IMR-90 (cell line): ENCODE measurements at regions not wholly inside any gene's neighbourhood (a gene's known extent, or its start where the extent isn't known, plus 50 kb on each side); places are given as distances from the start of the nearest gene placed in this dataset.

Experiments used
- ATAC-seq: fragments of 200-7000 bp; cut with Tn5 transposase; 2 replicates; pipeline ENCODE4 v1.9.1; 2020; ENCODE audit warnings: low read depth, mild to moderate bottlenecking, moderate library complexity
- BruUV-seq: library from RNA; stranded (reverse); fragments of 400-500 nt; replicated peaks from 2 replicates; lab custom pipeline; 2021; lab: Mats Ljungman, UMichigan
- CTCF ChIA-PET: fragments of 300-600 bp; formaldehyde crosslinking; extraction: SDS; loops from one replicate; lab custom pipeline; 2021; ENCODE audit warnings: antibody characterized with exemption; lab: Yijun Ruan, JAX
- POLR2A ChIA-PET: fragments of 300-600 bp; sonication (Branson Sonifier 250); formaldehyde crosslinking; loops from one replicate; lab custom pipeline; 2022; ENCODE audit warnings: antibody characterized with exemption; ENCODE audit not compliant: unreplicated experiment; lab: Charles Lee
- DNase-seq: peaks from one replicate; pipeline ENCODE4 v3.0.0; 2013
- H2AFZ ChIP-seq: replicated peaks from 2 replicates; pipeline ENCODE3; 2013; ENCODE audit warnings: low read length, mild to moderate bottlenecking; ENCODE audit not compliant: poor library complexity
- H2AK5ac ChIP-seq: 2 replicates; pipeline ENCODE4 v1.6.1; 2013; ENCODE audit warnings: low read depth, low read length, inconsistent platforms
- H2AK9ac ChIP-seq: replicated peaks from 2 replicates; pipeline ENCODE3; 2013; ENCODE audit warnings: mild to moderate bottlenecking, low read depth, low read length, moderate library complexity; ENCODE audit not compliant: poor library complexity
- H2BK120ac ChIP-seq: 2 replicates; pipeline ENCODE4 v1.6.1; 2013; ENCODE audit warnings: low read depth, low read length, inconsistent platforms
- H2BK15ac ChIP-seq: 3 replicates; pipeline ENCODE4 v1.6.1; 2013; ENCODE audit warnings: low read depth, low read length, inconsistent platforms
- H2BK20ac ChIP-seq: 2 replicates; pipeline ENCODE4 v1.6.1; 2013; ENCODE audit warnings: low read depth, mild to moderate bottlenecking, inconsistent platforms, low read length, moderate library complexity
- H2BK5ac ChIP-seq: 2 replicates; pipeline ENCODE4 v1.6.1; 2013; ENCODE audit warnings: mild to moderate bottlenecking, low read depth, low read length, inconsistent platforms; ENCODE audit not compliant: poor library complexity, severe bottlenecking
- H3K14ac ChIP-seq: replicated peaks from 2 replicates; pipeline ENCODE4 v1.6.1; 2013; ENCODE audit warnings: low read depth, low read length, inconsistent platforms
- H3K18ac ChIP-seq: 2 replicates; pipeline ENCODE4 v1.6.1; 2013; ENCODE audit warnings: low read depth, low read length, control low read depth
- H3K23ac ChIP-seq: 2 replicates; pipeline ENCODE4 v1.6.1; 2013; ENCODE audit warnings: low read depth, low read length, inconsistent platforms
- H3K27ac ChIP-seq: 2 replicates; pipeline ENCODE4 v1.5.1; 2013; ENCODE audit warnings: mild to moderate bottlenecking, control low read depth, low read length; ENCODE audit not compliant: insufficient read depth
- H3K27me3 ChIP-seq: 2 replicates; pipeline ENCODE4 v1.6.1; 2013; ENCODE audit warnings: low read length; ENCODE audit not compliant: control insufficient read depth, insufficient read depth
- H3K36me3 ChIP-seq: 2 replicates; pipeline ENCODE4 v1.6.1; 2013; ENCODE audit warnings: low read length, mixed read lengths; ENCODE audit not compliant: control insufficient read depth, insufficient read depth
- H3K4ac ChIP-seq: 2 replicates; pipeline ENCODE4 v1.6.1; 2013; ENCODE audit warnings: low read depth, low read length, inconsistent platforms
- H3K4me1 ChIP-seq: 2 replicates; pipeline ENCODE4 v1.6.1; 2013; ENCODE audit warnings: low read length, mixed read lengths; ENCODE audit not compliant: control insufficient read depth, insufficient read depth
- H3K4me2 ChIP-seq: 2 replicates; pipeline ENCODE4 v1.6.1; 2013; ENCODE audit warnings: low read depth, mild to moderate bottlenecking, control low read depth, low read length, moderate library complexity
- H3K4me3 ChIP-seq: 2 replicates; pipeline ENCODE4 v1.5.1; 2013; ENCODE audit warnings: low read depth, mild to moderate bottlenecking, control low read depth, low read length, moderate library complexity; ENCODE audit not compliant: insufficient read depth
- H3K56ac ChIP-seq: 2 replicates; pipeline ENCODE4 v1.6.1; 2013; ENCODE audit warnings: low read length, inconsistent platforms; ENCODE audit not compliant: insufficient read depth; ENCODE audit errors: extremely low read depth
- H3K79me1 ChIP-seq, 2 experiments: 2 replicates each; pipeline ENCODE4 v1.6.1; 2013; ENCODE audit warnings: low read length in 2 of 2, inconsistent platforms in 1 of 2, low read depth in 1 of 2
- H3K9ac ChIP-seq: 2 replicates; pipeline ENCODE4 v1.6.1; 2013; ENCODE audit warnings: low read depth, low read length, control low read depth
- H3K9me1 ChIP-seq: 2 replicates; pipeline ENCODE4 v1.6.1; 2013; ENCODE audit warnings: low read length, inconsistent platforms; ENCODE audit not compliant: insufficient read depth
- H3K9me3 ChIP-seq: 2 replicates; pipeline ENCODE4 v1.6.1; 2013; ENCODE audit warnings: low read length; ENCODE audit not compliant: control insufficient read depth, insufficient read depth
- H4K20me1 ChIP-seq: 2 replicates; pipeline ENCODE4 v1.6.1; 2013; ENCODE audit warnings: low read length, inconsistent platforms; ENCODE audit not compliant: insufficient read depth
- H4K5ac ChIP-seq: 2 replicates; pipeline ENCODE4 v1.6.1; 2013; ENCODE audit warnings: mild to moderate bottlenecking, low read depth, low read length, control low read depth
- H4K8ac ChIP-seq, 2 experiments: 2 replicates each; pipeline ENCODE4 v1.6.1; 2013; ENCODE audit warnings: low read depth in 2 of 2, low read length in 2 of 2, control low read depth in 1 of 2, inconsistent platforms in 1 of 2
- H4K91ac ChIP-seq: 2 replicates; pipeline ENCODE4 v1.6.1; 2013; ENCODE audit warnings: low read depth, low read length, inconsistent platforms; ENCODE audit not compliant: insufficient read depth
- CEBPB ChIP-seq: IDR thresholded peaks from 2 replicates; pipeline ENCODE4 v1.6.1; 2012; ENCODE audit warnings: low read depth, low read length, improper control_type of control experiment
- CHD1 ChIP-seq: IDR thresholded peaks from 2 replicates; pipeline ENCODE4 v1.6.1; 2012; ENCODE audit warnings: low read depth, low read length, improper control_type of control experiment
- FOS ChIP-seq: fragments of 150-350 bp; IDR thresholded peaks from 2 replicates; pipeline ENCODE4 v1.6.1; 2016; ENCODE audit warnings: low read depth, low read length
- MAZ ChIP-seq: IDR thresholded peaks from 2 replicates; pipeline ENCODE4 v1.6.1; 2012; ENCODE audit warnings: low read depth, mild to moderate bottlenecking, low read length, improper control_type of control experiment, moderate library complexity, borderline replicate concordance
- MXI1 ChIP-seq: IDR thresholded peaks from 2 replicates; pipeline ENCODE4 v1.6.1; 2012; ENCODE audit warnings: low read depth, mild to moderate bottlenecking, low read length, moderate library complexity, borderline replicate concordance
- NFE2L2 ChIP-seq: fragments of 150-350 bp; IDR thresholded peaks from 2 replicates; pipeline ENCODE4 v1.6.1; 2016; ENCODE audit warnings: low read depth, mild to moderate bottlenecking, low read length
- POLR2A ChIP-seq: IDR thresholded peaks from 2 replicates; pipeline ENCODE4 v1.6.1; 2012; ENCODE audit warnings: mild to moderate bottlenecking, low read depth, low read length
- RAD21 ChIP-seq: IDR thresholded peaks from 2 replicates; pipeline ENCODE4 v1.6.1; 2012; ENCODE audit warnings: low read length, improper control_type of control experiment
- RFX5 ChIP-seq: IDR thresholded peaks from 2 replicates; pipeline ENCODE4 v1.8.0; 2012; ENCODE audit warnings: low read depth, mild to moderate bottlenecking, low read length, moderate library complexity
- WGBS, 2 experiments: methylation state at CpG; one replicate each; pipeline versions ENCODE4 v1.1.5 to v1.1.7; 2013; ENCODE audit warnings: missing lambda C conversion rate in 2 of 2; ENCODE audit not compliant: insufficient read length in 1 of 2; ENCODE audit errors: extremely low coverage in 2 of 2; 5-methylcytosine and 5-hydroxymethylcytosine counted together
- dilution Hi-C: fragments of 300-500 bp; cut with HindIII; formaldehyde crosslinking; loops from one replicate; pipeline ENCODE4 v1.14.3; 2018; ENCODE audit warnings: low sequenced_read_pairs; ENCODE audit not compliant: unreplicated experiment
- in situ Hi-C: fragments of 300-500 bp; cut with MboI; formaldehyde crosslinking; loops from 3 replicates; pipeline ENCODE4 v1.14.3; 2019; ENCODE audit warnings: low sequenced_read_pairs, inconsistent platforms, mixed read lengths
- intact Hi-C: fragments of 100-400 bp; cut with micrococcal nuclease; formaldehyde crosslinking; loops from 2 replicates; pipeline ENCODE4 v1.10.0; 2022
- TF ChIP-seq, protein P1 (sequence below): fragments of 150-350 bp; IDR thresholded peaks from 2 replicates; pipeline ENCODE4 v1.6.1; 2017; ENCODE audit warnings: mild to moderate bottlenecking, antibody characterized with exemption, low read length, low read depth
- TF ChIP-seq, protein P2 (sequence below): fragments of 150-350 bp; IDR thresholded peaks from 2 replicates; pipeline ENCODE4 v1.6.1; 2016; ENCODE audit warnings: low read depth, mild to moderate bottlenecking, low read length, moderate library complexity, borderline replicate concordance

DNA sequence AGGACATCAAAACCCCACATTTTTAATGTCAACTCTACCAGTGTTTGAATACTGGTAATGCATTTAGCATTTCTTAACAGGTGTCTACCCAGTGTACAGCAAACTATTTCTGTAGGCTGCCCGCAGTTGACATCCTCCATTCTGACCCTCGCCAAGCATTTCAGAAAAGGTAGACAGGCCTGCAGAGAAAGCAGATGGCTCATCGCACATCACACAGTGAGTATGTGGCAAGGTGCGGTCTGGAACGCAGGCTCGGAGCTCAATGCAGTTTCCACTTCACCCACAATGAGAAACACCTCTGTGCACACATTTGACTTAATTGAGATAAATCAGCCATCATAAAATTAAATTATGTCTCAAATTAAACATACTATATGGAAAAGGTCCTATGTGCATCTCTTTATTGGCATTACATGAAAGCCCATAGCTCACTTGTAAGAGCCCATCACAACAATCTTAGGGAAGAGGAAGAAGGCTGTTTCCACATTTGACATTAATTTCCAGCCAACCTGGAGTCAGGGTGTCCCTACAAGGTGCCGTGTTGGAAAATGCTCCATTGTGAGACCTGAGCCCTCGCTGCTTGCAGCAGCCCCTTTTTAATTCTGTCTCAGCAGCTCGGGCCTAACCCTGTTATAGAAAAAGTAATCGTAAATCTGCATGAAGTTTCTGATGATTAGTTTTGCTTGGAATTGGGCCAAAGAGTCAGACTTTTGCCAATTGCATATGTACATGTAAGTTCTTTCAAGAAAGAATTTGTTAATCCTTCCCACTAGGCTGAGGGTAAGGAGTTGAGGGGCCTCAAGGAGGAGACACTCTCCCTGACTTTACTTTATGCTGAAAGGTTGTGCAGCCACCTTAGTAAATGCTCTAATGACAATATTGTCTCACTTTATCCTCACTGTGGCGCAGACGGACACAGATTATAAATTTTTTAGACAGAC, 378.7 kb upstream of the DYNLRB2 start:
- no peak overlapping the region for H3K23ac ChIP-seq
- dilution Hi-C loops (no loop called here), intact Hi-C loops (no loop called here), in situ Hi-C loops (no loop called here)
- ATAC-seq: no peak
- no peaks in the 10 kb centered on the region for H4K20me1 ChIP-seq
- H3K14ac ChIP-seq: no peak overlapping the region
- no peak overlapping the region; the same call in 1 of the 2 replicates for H3K4ac ChIP-seq
- H4K8ac ChIP-seq: no peak overlapping the region
- H2BK5ac ChIP-seq: no peak overlapping the region
- H4K91ac ChIP-seq: no peak overlapping the region
- no peak overlapping the region for H2AK9ac ChIP-seq
- H4K5ac ChIP-seq: no peak overlapping the region
- ChIA-PET POLR2A (no interaction called here), CTCF (no interaction called here)
- H2BK120ac ChIP-seq: no peak overlapping the region
- H3K4me3 ChIP-seq: no peak overlapping the region
- no peak overlapping the region for H3K27ac ChIP-seq
- H3K18ac ChIP-seq: no peak overlapping the region
- peaks cover 11% of the 10 kb centered on the region for H3K4me1 ChIP-seq
- no peak for DNase-seq
- BruUV-seq: no TSS peak
- H3K56ac ChIP-seq: no peak overlapping the region
- H3K4me2 ChIP-seq: no peak overlapping the region
- H3K79me1 ChIP-seq: no peaks in the 10 kb centered on the region
- H2BK20ac ChIP-seq: no peak overlapping the region
- no peak overlapping the region for H2AK5ac ChIP-seq
- H3K27me3 ChIP-seq: no peaks in the 10 kb centered on the region
- 90% methylated on average over 2 of the region's 12 CpGs; no CpG with 5 or more reads in 1 of the 2 experiments for WGBS, 2 experiments
- TF ChIP-seq, protein P1, sequence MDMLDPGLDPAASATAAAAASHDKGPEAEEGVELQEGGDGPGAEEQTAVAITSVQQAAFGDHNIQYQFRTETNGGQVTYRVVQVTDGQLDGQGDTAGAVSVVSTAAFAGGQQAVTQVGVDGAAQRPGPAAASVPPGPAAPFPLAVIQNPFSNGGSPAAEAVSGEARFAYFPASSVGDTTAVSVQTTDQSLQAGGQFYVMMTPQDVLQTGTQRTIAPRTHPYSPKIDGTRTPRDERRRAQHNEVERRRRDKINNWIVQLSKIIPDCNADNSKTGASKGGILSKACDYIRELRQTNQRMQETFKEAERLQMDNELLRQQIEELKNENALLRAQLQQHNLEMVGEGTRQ: no peak
- no peak for TF ChIP-seq POLR2A
- TF ChIP-seq FOS: no peak
- no peak for TF ChIP-seq CEBPB
- TF ChIP-seq MXI1: no peak
- TF ChIP-seq RAD21: no peak
- TF ChIP-seq CHD1: no peak
- TF ChIP-seq, protein P2, sequence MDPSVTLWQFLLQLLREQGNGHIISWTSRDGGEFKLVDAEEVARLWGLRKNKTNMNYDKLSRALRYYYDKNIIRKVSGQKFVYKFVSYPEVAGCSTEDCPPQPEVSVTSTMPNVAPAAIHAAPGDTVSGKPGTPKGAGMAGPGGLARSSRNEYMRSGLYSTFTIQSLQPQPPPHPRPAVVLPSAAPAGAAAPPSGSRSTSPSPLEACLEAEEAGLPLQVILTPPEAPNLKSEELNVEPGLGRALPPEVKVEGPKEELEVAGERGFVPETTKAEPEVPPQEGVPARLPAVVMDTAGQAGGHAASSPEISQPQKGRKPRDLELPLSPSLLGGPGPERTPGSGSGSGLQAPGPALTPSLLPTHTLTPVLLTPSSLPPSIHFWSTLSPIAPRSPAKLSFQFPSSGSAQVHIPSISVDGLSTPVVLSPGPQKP: no peak
- no peak for TF ChIP-seq RFX5
- no peak for TF ChIP-seq MAZ
- no peak for TF ChIP-seq NFE2L2
- H2AFZ ChIP-seq: no peak overlapping the region
- 0 out of 2 replicates have a peak, but pooled peaks cover 2% of the 10 kb centered on the region for H3K9me3 ChIP-seq
- H3K9ac ChIP-seq: no peak overlapping the region
- no peak overlapping the region for H2BK15ac ChIP-seq
- no peaks in the 10 kb centered on the region; the same call in 1 of the 2 replicates for H3K9me1 ChIP-seq
- H3K36me3 ChIP-seq: no peaks in the 10 kb centered on the region
